B cell (primary cell): ENCODE measurements at regions not wholly inside any gene's neighbourhood (a gene's known extent, or its start where the extent isn't known, plus 50 kb on each side); places are given as distances from the start of the nearest gene placed in this dataset.

Experiments
- ATAC-seq: fragments of 200-7000 bp; cut with Tn5 transposase; one replicate; pipeline ENCODE4 v1.10.0; 2021; ENCODE audit warnings: low read depth, mild to moderate bottlenecking, moderate number of reproducible peaks, moderate library complexity
- CTCF ChIA-PET: fragments of 350-600 bp; sonication (Branson Sonifier 250); formaldehyde crosslinking; loops from one replicate; lab custom pipeline; 2021; ENCODE audit warnings: antibody characterized with exemption, inconsistent platforms; lab: Charles Lee
- POLR2A ChIA-PET: fragments of 350-600 bp; sonication (Branson Sonifier 250); formaldehyde crosslinking; loops from one replicate; lab custom pipeline; 2021; ENCODE audit warnings: antibody characterized with exemption; lab: Charles Lee
- DNase-seq: peaks from one replicate; pipeline ENCODE4 v3.0.0; 2013
- H2AFZ ChIP-seq: 2 replicates; pipeline ENCODE4 v1.6.1; 2012; ENCODE audit warnings: mild to moderate bottlenecking, low read depth, low read length; ENCODE audit not compliant: insufficient read depth, poor library complexity, severe bottlenecking
- H3K27ac ChIP-seq, 2 donors: 1 replicate in 1 of 2; 2 replicates in 1 of 2; pipeline ENCODE4 v1.5.1; 2012 to 2013; ENCODE audit warnings: low read length in 2 of 2, mild to moderate bottlenecking in 2 of 2, moderate library complexity in 1 of 2
- H3K27me3 ChIP-seq, 4 experiments: fragments of 200-600 bp in 1 of 4; sonication (generic) in 1 of 4; replicated peaks in 1 of 4; 1 replicate in 2 of 4; 2 replicates in 2 of 4; pipeline versions ENCODE4 v1.6.1 to v1.7.0; 2013 to 2016; ENCODE audit warnings: low read length in 3 of 4, mild to moderate bottlenecking in 2 of 4, mixed read lengths in 1 of 4, moderate library complexity in 1 of 4; ENCODE audit not compliant: insufficient read depth in 4 of 4, control insufficient read depth in 3 of 4; ENCODE audit errors: control extremely low read depth in 1 of 4
- H3K36me3 ChIP-seq, 2 experiments: replicated peaks in 1 of 2; 1 replicate in 1 of 2; 2 replicates in 1 of 2; pipeline versions ENCODE4 v1.6.1 to v1.7.1; 2013; ENCODE audit warnings: low read length in 1 of 2; ENCODE audit not compliant: insufficient read depth in 2 of 2, control insufficient read depth in 1 of 2; ENCODE audit errors: control extremely low read depth in 1 of 2, extremely low read depth in 1 of 2
- H3K4me1 ChIP-seq, 2 donors: fragments of 200-600 bp in 1 of 2; sonication (generic) in 1 of 2; 1 replicate in 1 of 2; 2 replicates in 1 of 2; pipeline versions ENCODE4 v1.5.1 to v1.6.1; 2013 to 2017; ENCODE audit warnings: low read length in 2 of 2; ENCODE audit not compliant: control insufficient read depth in 2 of 2, insufficient read depth in 2 of 2
- H3K4me2 ChIP-seq: replicated peaks from 2 replicates; pipeline ENCODE3; 2012; ENCODE audit warnings: mild to moderate bottlenecking, low read depth, low read length; ENCODE audit not compliant: poor library complexity, severe bottlenecking
- H3K4me3 ChIP-seq, 5 experiments: fragments of 200-600 bp in 1 of 5; sonication (generic) in 1 of 5; 1 replicate in 3 of 5; 2 replicates in 2 of 5; pipeline versions ENCODE4 v1.5.1 to v1.7.0; 2011 to 2016; ENCODE audit warnings: low read length in 4 of 5, mild to moderate bottlenecking in 4 of 5, low read depth in 2 of 5, control low read depth in 1 of 5, moderate library complexity in 1 of 5; ENCODE audit not compliant: insufficient read depth in 1 of 5; ENCODE audit errors: control extremely low read depth in 1 of 5, extremely low read depth in 1 of 5
- H3K79me2 ChIP-seq: fragments of 200-600 bp; sonication (generic); one replicate; pipeline ENCODE4 v1.6.0; 2016; ENCODE audit warnings: low read length; ENCODE audit not compliant: control insufficient read depth, insufficient read depth
- H3K9ac ChIP-seq: fragments of 200-600 bp; sonication (generic); 2 replicates; pipeline ENCODE4 v1.6.1; 2017; ENCODE audit warnings: mild to moderate bottlenecking, low read length, moderate library complexity
- H3K9me3 ChIP-seq, 3 donors: one replicate each; pipeline versions ENCODE4 v1.6.1 to v1.7.1; 2013; ENCODE audit warnings: low read length in 2 of 3; ENCODE audit not compliant: control insufficient read depth in 2 of 3, insufficient read depth in 1 of 3; ENCODE audit errors: control extremely low read depth in 1 of 3
- H4K20me1 ChIP-seq: 2 replicates; pipeline ENCODE4 v1.6.0; 2012; ENCODE audit warnings: mild to moderate bottlenecking, low read length; ENCODE audit not compliant: insufficient read depth, control insufficient read depth, poor library complexity, severe bottlenecking
- H3K27ac Mint-ChIP-seq: one replicate; pipeline ENCODE4 v1.8.0; 2021; ENCODE audit warnings: mixed read lengths
- H3K27me3 Mint-ChIP-seq: one replicate; pipeline ENCODE4 v1.8.0; 2021; ENCODE audit warnings: mixed read lengths
- H3K4me1 Mint-ChIP-seq: one replicate; pipeline ENCODE4 v1.8.0; 2021; ENCODE audit warnings: mixed read lengths
- H3K4me3 Mint-ChIP-seq: one replicate; pipeline ENCODE4 v1.8.0; 2021; ENCODE audit warnings: mixed read lengths
- H3K9me3 Mint-ChIP-seq: one replicate; pipeline ENCODE4 v1.8.0; 2022; ENCODE audit warnings: mixed read lengths; ENCODE audit not compliant: insufficient read depth
- EZH2 ChIP-seq: IDR thresholded peaks from 2 replicates; pipeline ENCODE4 v1.6.1; 2012; ENCODE audit warnings: borderline replicate concordance, low read depth, mild to moderate bottlenecking, moderate library complexity, low read length; ENCODE audit not compliant: insufficient read depth, poor library complexity, severe bottlenecking
- WGBS: methylation state at CpG from one replicate; pipeline ENCODE4 v1.1.5; 2013; ENCODE audit warnings: missing lambda C conversion rate; ENCODE audit not compliant: insufficient coverage; 5-methylcytosine and 5-hydroxymethylcytosine counted together
- intact Hi-C: fragments of 100-400 bp; cut with micrococcal nuclease; formaldehyde crosslinking; loops from one replicate; pipeline ENCODE4 v1.10.0; 2022
- TF ChIP-seq, protein P1 (sequence below): fragments of 200-600 bp; IDR thresholded peaks from one replicate; pipeline ENCODE4 v1.8.0; 2022; ENCODE audit warnings: antibody characterized with exemption, mild to moderate bottlenecking

DNA sequence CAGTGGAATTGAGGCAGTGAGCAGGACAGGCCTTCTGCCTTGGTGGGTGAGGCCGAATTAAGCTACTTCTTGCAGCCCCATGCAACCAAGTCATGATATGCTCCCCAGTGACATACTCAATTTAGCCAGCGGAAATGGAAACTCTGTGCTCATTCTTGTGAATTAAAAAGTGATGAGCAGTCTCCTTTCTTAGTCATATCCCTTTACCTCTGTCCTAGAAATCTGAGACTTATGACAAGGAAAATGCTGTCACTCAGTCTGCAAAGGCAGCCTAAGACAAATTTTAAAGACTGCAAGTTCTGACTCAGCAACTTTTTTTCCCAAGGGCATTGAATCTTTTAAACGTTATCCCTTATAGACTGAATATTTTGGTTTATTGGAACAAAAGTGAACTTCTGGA, 218.2 kb downstream of the SH3BP4 start:
- intact Hi-C loops = no loop called here
- H3K4me1 ChIP-seq = no peaks in the 10 kb centered on the region
- no peak overlapping the region for H2AFZ ChIP-seq
- ATAC-seq = no peak
- no peak overlapping the region for H3K9ac ChIP-seq
- no peak overlapping the region for H3K4me2 ChIP-seq
- DNase-seq = no peak
- no peaks in the 10 kb centered on the region for H4K20me1 ChIP-seq
- Mint-ChIP-seq H3K9me3 (peaks cover 5% of the 10 kb centered on the region), H3K27me3 (peaks cover 20% of the 10 kb centered on the region), H3K27ac (no peak overlapping the region), H3K4me3 (no peak overlapping the region), H3K4me1 (no peaks in the 10 kb centered on the region)
- 90% methylated on average over 2 of the region's 3 CpGs for WGBS
- CTCF ChIA-PET = no interaction called here
- H3K27ac ChIP-seq = no peak overlapping the region
- H3K4me3 ChIP-seq = no peak overlapping the region
- no peaks in the 10 kb centered on the region for H3K79me2 ChIP-seq
- H3K9me3 ChIP-seq = no peaks in the 10 kb centered on the region
- TF ChIP-seq, protein P1, sequence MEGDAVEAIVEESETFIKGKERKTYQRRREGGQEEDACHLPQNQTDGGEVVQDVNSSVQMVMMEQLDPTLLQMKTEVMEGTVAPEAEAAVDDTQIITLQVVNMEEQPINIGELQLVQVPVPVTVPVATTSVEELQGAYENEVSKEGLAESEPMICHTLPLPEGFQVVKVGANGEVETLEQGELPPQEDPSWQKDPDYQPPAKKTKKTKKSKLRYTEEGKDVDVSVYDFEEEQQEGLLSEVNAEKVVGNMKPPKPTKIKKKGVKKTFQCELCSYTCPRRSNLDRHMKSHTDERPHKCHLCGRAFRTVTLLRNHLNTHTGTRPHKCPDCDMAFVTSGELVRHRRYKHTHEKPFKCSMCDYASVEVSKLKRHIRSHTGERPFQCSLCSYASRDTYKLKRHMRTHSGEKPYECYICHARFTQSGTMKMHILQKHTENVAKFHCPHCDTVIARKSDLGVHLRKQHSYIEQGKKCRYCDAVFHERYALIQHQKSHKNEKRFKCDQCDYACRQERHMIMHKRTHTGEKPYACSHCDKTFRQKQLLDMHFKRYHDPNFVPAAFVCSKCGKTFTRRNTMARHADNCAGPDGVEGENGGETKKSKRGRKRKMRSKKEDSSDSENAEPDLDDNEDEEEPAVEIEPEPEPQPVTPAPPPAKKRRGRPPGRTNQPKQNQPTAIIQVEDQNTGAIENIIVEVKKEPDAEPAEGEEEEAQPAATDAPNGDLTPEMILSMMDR = no peak
- no peak for TF ChIP-seq EZH2
- POLR2A ChIA-PET = no interaction called here
- peaks cover 0 to 4% (median 0%) of the 10 kb centered on the region in 4 experiments for H3K27me3 ChIP-seq
- H3K36me3 ChIP-seq = no peaks in the 10 kb centered on the region

DNA sequence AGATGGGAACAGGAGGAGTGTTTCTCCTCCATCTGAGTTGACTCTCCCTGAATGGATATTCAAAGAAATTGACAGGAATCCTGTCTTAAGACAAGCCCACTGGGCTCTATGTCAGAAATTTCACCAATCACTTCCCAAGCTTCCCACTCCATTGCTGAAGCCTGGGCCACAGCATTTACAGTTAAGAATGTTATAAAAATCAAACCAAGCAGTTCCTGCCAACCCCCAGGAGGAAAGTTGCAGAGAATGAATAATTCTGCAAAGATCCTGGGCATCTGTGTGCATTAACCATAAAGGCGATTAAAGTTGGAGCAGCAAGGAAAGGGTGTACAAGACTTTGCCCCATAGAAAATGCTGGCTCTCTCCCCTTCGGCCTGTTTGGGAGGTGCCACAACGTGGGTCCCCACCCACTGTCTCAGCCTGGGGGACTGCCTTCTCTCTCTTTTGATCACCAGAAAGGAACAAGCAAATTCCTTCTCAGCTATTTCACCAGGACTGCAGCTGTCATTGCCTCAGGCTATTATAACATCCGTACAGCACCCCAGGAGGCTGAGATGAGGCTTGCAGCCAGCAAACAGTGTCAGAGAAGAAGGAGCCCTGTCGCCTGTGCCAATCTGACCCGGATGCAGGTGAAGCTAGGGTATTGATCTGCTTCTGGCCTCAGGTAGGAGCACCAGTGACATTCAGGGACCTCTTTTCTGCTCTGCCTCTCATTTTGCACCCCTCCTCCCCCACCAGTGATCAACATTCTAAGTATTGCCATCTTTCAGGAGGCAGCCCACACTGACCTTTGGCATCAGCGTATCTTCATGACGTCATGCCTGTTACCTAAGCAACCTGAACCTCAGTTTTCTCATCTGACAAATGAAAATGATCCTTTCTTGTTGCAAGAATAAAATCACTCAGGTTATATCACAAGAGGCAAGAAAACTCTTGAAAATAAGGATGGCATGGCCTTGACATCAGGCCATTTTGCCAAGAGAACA, 219.0 kb downstream of the SH3BP4 start:
- Histone ChIP-seq H3K36me3 (no peaks in the 10 kb centered on the region), H3K27ac (no peak overlapping the region), H4K20me1 (no peaks in the 10 kb centered on the region), H3K4me2 (no peak overlapping the region), H3K9ac (no peak overlapping the region), H3K4me3 (no peak overlapping the region), H3K27me3 (peaks cover 0 to 4% (median 0%) of the 10 kb centered on the region in 4 experiments), H3K4me1 (no peaks in the 10 kb centered on the region), H2AFZ (no peak overlapping the region), H3K9me3 (no peaks in the 10 kb centered on the region), H3K79me2 (no peaks in the 10 kb centered on the region)
- no peak overlapping the region for H3K4me3 Mint-ChIP-seq
- ChIA-PET POLR2A (no interaction called here), CTCF (no interaction called here)
- H3K27me3 Mint-ChIP-seq = peaks cover 16% of the 10 kb centered on the region
- intact Hi-C loops = no loop called here
- H3K4me1 Mint-ChIP-seq = no peaks in the 10 kb centered on the region
- DNase-seq = no peak
- TF ChIP-seq, protein P1 = no peak
- TF ChIP-seq EZH2 = no peak
- no peak for ATAC-seq
- peaks cover 5% of the 10 kb centered on the region for H3K9me3 Mint-ChIP-seq
- WGBS = 61% methylated on average over 8 of the region's 8 CpGs
- no peak overlapping the region for H3K27ac Mint-ChIP-seq
